ENCODE measurements at regions not wholly inside any gene's neighbourhood (a gene's known extent, or its start where the extent isn't known, plus 50 kb on each side); places are given as distances from the start of the nearest gene placed in this dataset.

GRCh38 chr20:6831461-6831860 is 64.0 kb downstream of the BMP2 start:
- Histone ChIP-seq H3F3A (ENCODE audit: low read depth) (no peaks in the 10 kb centered on the region), H3K4me2 (ENCODE audit: low read depth, low read length, poor library complexity, severe bottlenecking) (no peak overlapping the region), H3K36me3 (ENCODE audit: insufficient read depth, low read length) (no peaks in the 10 kb centered on the region), H4K20me1 (ENCODE audit: insufficient read depth, low read length, poor library complexity, severe bottlenecking) (no peaks in the 10 kb centered on the region), H3K4me3 (ENCODE audit: low read length, poor library complexity, severe bottlenecking) (no peak overlapping the region), H3K27me3 (ENCODE audit: insufficient read depth, low read length, poor library complexity, severe bottlenecking) (no peaks in the 10 kb centered on the region), H2AFZ (ENCODE audit: low read length) (no peak overlapping the region), H3K79me2 (ENCODE audit: insufficient read depth, low read length) (no peaks in the 10 kb centered on the region), H3K9me3 (ENCODE audit: insufficient read depth, low read depth, low read length) (no peaks in the 10 kb centered on the region), H3K4me1 (ENCODE audit: insufficient read depth, low read length, poor library complexity, severe bottlenecking) (no peaks in the 10 kb centered on the region), H3K9me2 (replicated peaks; ENCODE audit: low read depth, low read length) (no peaks in the 10 kb centered on the region), H3K9ac (ENCODE audit: low read depth, low read length, poor library complexity, severe bottlenecking) (no peak overlapping the region)
- TF ChIP-seq EZH2phosphoT487 (IDR thresholded peaks at IDR 0.05; ENCODE audit: borderline replicate concordance) (no peak), CTCF (conservative IDR thresholded peaks at IDR 0.05; ENCODE audit: low read length) (no peak)

DNA sequence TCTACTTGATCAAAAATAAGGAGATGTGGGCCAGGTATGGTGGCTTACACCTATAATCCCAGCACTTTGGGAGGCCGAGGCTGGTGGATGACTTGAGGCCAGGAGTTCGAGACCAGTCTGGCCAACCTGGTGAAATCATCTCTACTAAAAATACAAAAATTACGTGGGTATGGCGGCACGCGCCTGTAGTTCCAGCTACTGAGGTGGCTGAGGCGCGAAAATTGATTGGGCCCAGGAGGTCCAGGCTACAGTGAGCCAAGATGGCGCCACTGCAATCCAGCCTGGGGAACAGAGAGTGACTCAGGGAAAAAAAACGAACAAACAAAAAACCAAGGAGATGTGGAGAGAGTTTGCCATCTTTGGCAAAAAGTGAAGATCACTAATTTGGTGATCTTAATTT is 65.3 kb downstream of the BMP2 start:
- no peaks in the 10 kb centered on the region for H3K4me1 ChIP-seq (ENCODE audit: insufficient read depth, low read length, poor library complexity, severe bottlenecking)
- no peak overlapping the region for H3K4me2 ChIP-seq (ENCODE audit: low read depth, low read length, poor library complexity, severe bottlenecking)
- H3K9me2 ChIP-seq (replicated peaks; ENCODE audit: low read depth, low read length), result no peaks in the 10 kb centered on the region
- no peak overlapping the region for H3K4me3 ChIP-seq (ENCODE audit: low read length, poor library complexity, severe bottlenecking)
- H4K20me1 ChIP-seq (ENCODE audit: insufficient read depth, low read length, poor library complexity, severe bottlenecking), result no peaks in the 10 kb centered on the region
- no peak for TF ChIP-seq CTCF (conservative IDR thresholded peaks at IDR 0.05; ENCODE audit: low read length)
- TF ChIP-seq EZH2phosphoT487 (IDR thresholded peaks at IDR 0.05; ENCODE audit: borderline replicate concordance), result no peak
- H3K9ac ChIP-seq (ENCODE audit: low read depth, low read length, poor library complexity, severe bottlenecking), result no peak overlapping the region
- no peaks in the 10 kb centered on the region for H3K9me3 ChIP-seq (ENCODE audit: insufficient read depth, low read depth, low read length)
- H3F3A ChIP-seq (ENCODE audit: low read depth), result no peaks in the 10 kb centered on the region
- H2AFZ ChIP-seq (ENCODE audit: low read length), result no peak overlapping the region
- H3K36me3 ChIP-seq (ENCODE audit: insufficient read depth, low read length), result no peaks in the 10 kb centered on the region
- H3K79me2 ChIP-seq (ENCODE audit: insufficient read depth, low read length), result no peaks in the 10 kb centered on the region
- H3K27me3 ChIP-seq (ENCODE audit: insufficient read depth, low read length, poor library complexity, severe bottlenecking), result no peaks in the 10 kb centered on the region

- H3K4me3 ChIP-seq (ENCODE audit: low read length, poor library complexity, severe bottlenecking), result no peak overlapping the region
- H4K20me1 ChIP-seq (ENCODE audit: insufficient read depth, low read length, poor library complexity, severe bottlenecking), result no peaks in the 10 kb centered on the region
- no peak overlapping the region for H2AFZ ChIP-seq (ENCODE audit: low read length)
- no peak overlapping the region for H3K4me2 ChIP-seq (ENCODE audit: low read depth, low read length, poor library complexity, severe bottlenecking)
- no peaks in the 10 kb centered on the region for H3K36me3 ChIP-seq (ENCODE audit: insufficient read depth, low read length)
- TF ChIP-seq CTCF (conservative IDR thresholded peaks at IDR 0.05; ENCODE audit: low read length) (no peak), EZH2phosphoT487 (IDR thresholded peaks at IDR 0.05; ENCODE audit: borderline replicate concordance) (no peak)
- no peak overlapping the region for H3K9ac ChIP-seq (ENCODE audit: low read depth, low read length, poor library complexity, severe bottlenecking)
- no peaks in the 10 kb centered on the region for H3K4me1 ChIP-seq (ENCODE audit: insufficient read depth, low read length, poor library complexity, severe bottlenecking)
- H3K27me3 ChIP-seq (ENCODE audit: insufficient read depth, low read length, poor library complexity, severe bottlenecking), result no peaks in the 10 kb centered on the region
- no peaks in the 10 kb centered on the region for H3K79me2 ChIP-seq (ENCODE audit: insufficient read depth, low read length)
- H3K9me2 ChIP-seq (replicated peaks; ENCODE audit: low read depth, low read length), result no peaks in the 10 kb centered on the region
- no peaks in the 10 kb centered on the region for H3F3A ChIP-seq (ENCODE audit: low read depth)
- no peaks in the 10 kb centered on the region for H3K9me3 ChIP-seq (ENCODE audit: insufficient read depth, low read depth, low read length)
Measured at GRCh38 chr20:6835609-6836008, 68.1 kb downstream of the BMP2 start.
